Keratinocyte (primary cell): ENCODE measurements at regions not wholly inside any gene's neighbourhood (a gene's known extent, or its start where the extent isn't known, plus 50 kb on each side); places are given as distances from the start of the nearest gene placed in this dataset.

ENCODE experiments used
- CTCF ChIP-seq, 3 experiments: IDR thresholded peaks in 1 of 3; conservative IDR thresholded peaks in 1 of 3; optimal IDR thresholded peaks in 1 of 3; 2 replicates in 2 of 3; 3 replicates in 1 of 3; pipeline versions ENCODE3 to v1.5.1; 2011; ENCODE audit warnings: low read length in 3 of 3, mild to moderate bottlenecking in 3 of 3, moderate library complexity in 2 of 3, control low read depth in 1 of 3, inconsistent platforms in 1 of 3; ENCODE audit not compliant: insufficient read depth in 2 of 3; ENCODE audit errors: extremely low read depth in 1 of 3
- EZH2 ChIP-seq: IDR thresholded peaks from one replicate; pipeline ENCODE4 v1.6.1; 2012; ENCODE audit warnings: inconsistent platforms, mild to moderate bottlenecking, low read length, moderate library complexity

GRCh38 chr15:39199076-39199475 lies 381.8 kb upstream of the THBS1 start:
- TF ChIP-seq EZH2 (no peak), CTCF (optimal IDR thresholded peaks at IDR 0.05 in 1 of 3, IDR thresholded peaks at IDR 0.05 in 1 of 3, conservative IDR thresholded peaks at IDR 0.05 in 1 of 3; ENCODE audit: extremely low read depth in 1 of 3, insufficient read depth in 2 of 3, low read length in 3 of 3) (no peak)
